Retina (tissue), 1 donor: ENCODE measurements at regions not wholly inside any gene's neighbourhood (a gene's known extent, or its start where the extent isn't known, plus 50 kb on each side); places are given as distances from the start of the nearest gene placed in this dataset.

Experiments
- DNase-seq: peaks from one replicate; pipeline ENCODE4 v3.0.0-alpha.2; 2016

- no peak for DNase-seq
Measured at GRCh38 chr16:27686926-27687325, 137.0 kb downstream of the KATNIP start.

- no peak for DNase-seq
Measured at GRCh38 chr16:27687605-27688004, 137.7 kb downstream of the KATNIP start.

- DNase-seq, result no peak
Measured at GRCh38 chr16:27689711-27690110, 139.8 kb downstream of the KATNIP start.

- no peak for DNase-seq
Measured at GRCh38 chr16:27690608-27691007, 140.7 kb downstream of the KATNIP start.

- DNase-seq, result no peak
Measured at GRCh38 chr16:27691721-27692120, 141.8 kb downstream of the KATNIP start.

- no peak for DNase-seq
Measured at GRCh38 chr16:27692576-27692975, 142.6 kb downstream of the KATNIP start.

GRCh38 chr16:27695161-27695560 is 145.2 kb downstream of the KATNIP start:
- no peak for DNase-seq

- peak; percentile 56 for DNase-seq
Measured at GRCh38 chr16:27698266-27698665, 148.3 kb downstream of the KATNIP start.

- no peak for DNase-seq
Measured at GRCh38 chr16:27698746-27699145, 148.8 kb downstream of the KATNIP start.

GRCh38 chr16:27699540-27699939 is 149.6 kb downstream of the KATNIP start:
- DNase-seq, result no peak

GRCh38 chr16:27700304-27700995 is 150.5 kb downstream of the KATNIP start:
- DNase-seq, result peak; percentile 27

GRCh38 chr16:27701381-27701780 is 151.4 kb downstream of the KATNIP start:
- DNase-seq, result peak; percentile 27

- peak; percentile 16 for DNase-seq
Measured at GRCh38 chr16:27703121-27703520, 153.2 kb downstream of the KATNIP start.

- peak; percentile 21 for DNase-seq
Measured at GRCh38 chr16:27703545-27703944, 153.6 kb downstream of the KATNIP start.

- no peak for DNase-seq
Measured at GRCh38 chr16:27704252-27704651, 154.3 kb downstream of the KATNIP start.

GRCh38 chr16:27706156-27706865 is 156.4 kb downstream of the KATNIP start:
- DNase-seq, result no peak

GRCh38 chr16:27706866-27707685 is 157.1 kb downstream of the KATNIP start:
- DNase-seq, result peak; percentile 66

GRCh38 chr16:27708651-27709050 is 158.7 kb downstream of the KATNIP start:
- DNase-seq, result no peak

GRCh38 chr16:27712251-27712711 is 162.3 kb downstream of the KATNIP start:
- peak; percentile 61 for DNase-seq

- DNase-seq, result no peak
Measured at GRCh38 chr16:27717726-27718125, 167.8 kb downstream of the KATNIP start.

- DNase-seq, result peak; percentile 78
Measured at GRCh38 chr16:27718201-27719105, 168.5 kb downstream of the KATNIP start.

- DNase-seq, result no peak
Measured at GRCh38 chr16:27719106-27719445, 169.1 kb downstream of the KATNIP start.
